ENCODE measurements at regions not wholly inside any gene's neighbourhood (a gene's known extent, or its start where the extent isn't known, plus 50 kb on each side); places are given as distances from the start of the nearest gene placed in this dataset.

DNA sequence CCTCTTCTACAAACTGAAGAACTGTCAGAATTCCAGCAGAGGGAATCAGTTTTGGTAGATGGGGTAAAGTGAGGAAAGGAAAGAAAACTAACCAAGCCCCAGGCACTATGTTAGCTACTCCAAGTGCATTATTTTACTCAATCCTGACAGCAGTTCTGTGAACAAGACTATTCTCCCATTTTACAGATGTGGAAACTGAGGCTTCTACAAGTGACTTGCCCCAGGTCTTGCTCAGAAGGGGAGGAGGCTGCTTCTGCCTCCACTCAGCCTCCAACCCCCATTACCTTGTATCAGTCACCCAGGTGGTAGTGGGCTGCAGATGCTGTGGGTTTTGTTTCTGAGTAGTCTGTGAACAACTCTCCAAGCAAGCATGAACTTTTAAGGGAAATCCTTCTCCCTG lies 315.2 kb upstream of the MAF start:
- DNase-seq: no peak

DNA sequence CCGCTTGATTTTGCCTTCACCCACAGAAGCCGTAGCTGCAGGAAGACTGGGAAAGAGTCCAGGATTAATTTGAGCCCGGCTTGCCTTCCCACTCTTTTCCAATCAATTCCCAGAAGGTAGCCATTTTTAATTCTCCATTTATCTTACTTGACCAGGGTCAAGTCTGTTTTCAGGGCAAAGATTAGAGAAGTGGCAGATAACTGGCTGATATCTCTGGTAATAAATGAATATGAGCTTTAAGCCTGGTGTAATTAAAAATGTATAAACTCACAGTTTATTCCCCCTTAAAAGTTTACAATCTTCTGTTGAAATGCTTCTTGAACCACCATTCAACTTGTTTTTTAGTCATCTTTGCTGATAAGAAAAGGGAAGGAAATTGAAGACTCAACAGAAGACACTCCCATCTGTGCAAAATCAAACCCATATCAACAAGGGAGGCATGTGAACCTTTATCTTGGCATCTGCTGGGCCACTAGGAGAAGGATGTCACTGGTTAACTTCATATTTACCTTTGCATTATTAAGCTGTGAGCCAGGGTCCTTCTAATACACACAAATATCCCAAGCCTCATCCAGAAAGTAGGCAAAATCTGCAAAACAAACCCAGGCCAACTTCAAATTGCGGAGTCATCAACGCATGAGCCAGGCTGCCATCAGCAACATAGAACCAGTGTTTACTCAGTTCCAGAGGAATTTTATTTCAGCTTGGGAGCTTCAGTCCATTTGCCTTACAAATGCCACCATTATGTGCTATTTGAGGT lies 314.6 kb upstream of the MAF start:
- DNase-seq: no peak

DNA sequence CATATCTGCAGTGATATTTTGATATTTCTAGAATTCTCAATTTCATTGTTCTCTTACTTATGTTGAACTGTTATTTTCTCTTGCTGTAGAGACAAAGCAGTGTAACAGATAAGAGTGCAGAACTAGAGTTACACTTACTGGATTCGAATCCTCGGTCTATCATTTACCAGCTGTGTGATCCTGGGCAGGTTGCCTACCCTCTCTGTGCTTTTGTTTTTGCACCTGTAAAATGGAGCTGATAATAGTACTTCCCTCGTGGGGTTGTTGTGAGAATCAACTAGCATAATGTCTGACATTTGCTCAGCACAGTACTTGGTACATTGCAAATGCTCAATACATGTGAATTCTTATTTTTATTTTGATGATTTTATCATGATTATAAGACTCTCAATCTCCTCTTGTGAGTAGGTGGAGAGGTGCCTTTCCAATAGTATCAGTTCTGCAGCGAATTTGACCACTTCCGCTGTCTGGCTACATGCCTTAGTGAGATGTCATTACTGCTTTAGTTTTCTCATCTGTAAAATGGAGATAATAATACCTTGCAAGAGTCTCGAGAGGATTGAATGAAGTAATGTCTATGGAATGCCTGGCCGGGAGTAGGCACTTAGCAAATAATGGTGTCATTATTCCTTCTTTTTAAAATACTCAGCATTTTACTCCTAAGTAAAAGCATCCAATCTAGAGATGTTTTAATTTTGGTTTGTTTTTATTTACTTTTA lies 312.2 kb upstream of the MAF start:
- no peak for DNase-seq

DNA sequence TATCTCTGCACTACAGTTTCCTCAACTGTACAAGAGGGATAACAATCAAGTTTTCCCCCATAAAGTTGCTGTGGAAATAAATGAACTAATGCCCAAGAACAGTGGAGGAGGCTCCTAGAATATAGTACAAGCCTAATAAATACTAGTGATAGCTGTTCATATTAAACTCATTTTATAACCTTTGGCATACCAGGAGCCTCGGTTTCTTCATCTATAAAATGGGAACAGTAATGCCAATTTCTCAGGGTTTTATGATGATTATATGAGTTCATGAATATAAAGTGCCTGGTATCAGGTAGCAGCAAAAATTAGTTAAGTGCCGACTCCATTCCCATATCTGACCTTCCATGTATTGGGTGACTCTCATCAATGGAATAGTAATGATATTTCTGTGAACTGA lies 311.1 kb upstream of the MAF start:
- DNase-seq: no peak

DNA sequence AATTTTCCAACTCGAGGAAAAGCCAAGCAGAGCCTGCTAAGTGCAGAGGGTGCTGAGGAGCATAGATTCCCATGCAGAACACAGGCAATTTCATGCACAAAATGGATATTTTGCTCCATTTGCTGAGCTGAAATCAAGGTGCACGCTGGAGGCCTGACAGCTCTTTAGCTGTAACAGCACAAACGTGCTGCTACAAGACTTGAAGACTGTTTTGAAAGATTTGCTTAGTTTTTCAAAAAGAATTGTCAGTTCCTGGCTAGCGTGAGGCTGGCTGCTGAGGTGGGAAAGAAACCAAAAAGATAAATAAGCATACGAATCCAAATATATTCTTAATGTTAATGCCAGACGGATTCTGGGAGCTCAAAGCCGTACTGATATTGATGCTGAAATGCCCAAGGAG lies 309.0 kb upstream of the MAF start:
- DNase-seq: no peak

DNA sequence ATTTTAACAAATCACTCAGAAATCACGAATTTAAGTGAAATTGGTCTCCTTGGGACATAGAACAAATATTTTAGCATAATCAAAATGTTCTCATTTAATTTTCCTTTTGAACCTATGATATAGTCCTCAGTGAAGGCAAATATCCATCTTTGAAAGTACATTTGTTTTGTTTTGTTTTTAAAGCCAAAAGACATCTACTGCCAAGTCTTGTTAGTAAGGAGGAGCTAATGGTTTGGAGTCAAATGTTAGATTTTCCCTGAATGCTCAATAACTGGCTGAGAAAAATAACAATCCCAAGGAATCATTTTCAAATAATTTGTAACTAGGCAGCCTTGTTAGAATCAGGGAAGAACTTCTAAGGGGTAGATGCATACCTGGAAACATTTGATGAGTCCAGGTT lies 302.9 kb upstream of the MAF start:
- DNase-seq: no peak

DNA sequence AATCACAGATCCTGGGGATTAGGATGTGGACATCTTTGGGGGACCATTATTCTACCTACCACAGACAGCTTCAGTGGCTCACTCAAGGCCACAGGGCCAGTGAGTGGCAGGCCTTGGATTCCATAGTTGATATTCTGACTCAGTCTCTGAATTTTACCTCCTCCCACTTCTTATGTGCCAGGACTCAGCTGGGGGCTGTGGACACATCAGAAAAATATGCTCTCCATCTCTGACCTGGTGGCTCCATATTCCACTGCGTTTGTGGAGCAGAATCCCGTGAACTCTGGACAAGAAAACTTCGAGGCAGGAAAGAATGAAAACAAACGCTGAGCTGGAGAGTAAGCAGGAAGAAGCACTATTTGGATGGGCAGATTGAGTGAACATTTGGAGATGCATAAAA lies 301.8 kb upstream of the MAF start:
- DNase-seq: no peak

DNA sequence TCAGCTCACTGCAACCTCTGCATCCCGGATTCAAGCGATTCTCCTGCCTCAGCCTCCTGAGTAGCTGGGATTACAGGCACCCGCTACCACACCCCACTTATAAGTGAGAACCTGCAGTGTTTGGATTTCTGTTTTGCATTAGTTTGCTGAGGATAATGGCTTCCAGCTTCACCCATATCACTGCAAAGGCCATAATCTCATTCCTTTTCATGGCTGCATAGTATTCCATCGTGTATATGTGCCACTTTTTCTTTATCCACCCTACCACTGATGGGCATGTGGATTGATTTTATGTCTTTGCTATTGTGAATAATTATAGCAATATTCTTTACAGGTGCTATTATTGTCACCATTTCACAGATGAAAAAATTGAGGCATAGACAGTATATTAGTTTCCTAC lies 301.0 kb upstream of the MAF start:
- DNase-seq: no peak

DNA sequence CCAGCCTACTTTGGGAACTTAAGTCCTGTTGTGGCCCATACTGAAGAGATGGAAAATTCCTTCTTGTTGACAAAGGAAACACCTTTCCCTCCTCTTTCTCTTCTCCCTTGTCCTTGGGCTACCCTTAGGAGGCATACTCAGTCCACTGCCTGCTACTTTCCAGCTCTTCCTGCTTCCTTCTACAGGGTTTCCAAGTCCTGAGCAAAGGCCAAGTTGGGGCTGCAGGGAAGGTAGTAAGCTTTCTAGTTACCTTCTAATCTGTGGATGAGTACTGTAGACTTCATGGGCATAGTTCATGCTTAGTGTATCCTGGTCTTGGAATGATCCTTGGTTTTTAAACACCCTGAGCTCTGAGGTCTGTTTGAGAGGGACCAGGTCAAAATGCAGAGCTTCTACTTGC lies 299.2 kb upstream of the MAF start:
- DNase-seq: no peak

DNA sequence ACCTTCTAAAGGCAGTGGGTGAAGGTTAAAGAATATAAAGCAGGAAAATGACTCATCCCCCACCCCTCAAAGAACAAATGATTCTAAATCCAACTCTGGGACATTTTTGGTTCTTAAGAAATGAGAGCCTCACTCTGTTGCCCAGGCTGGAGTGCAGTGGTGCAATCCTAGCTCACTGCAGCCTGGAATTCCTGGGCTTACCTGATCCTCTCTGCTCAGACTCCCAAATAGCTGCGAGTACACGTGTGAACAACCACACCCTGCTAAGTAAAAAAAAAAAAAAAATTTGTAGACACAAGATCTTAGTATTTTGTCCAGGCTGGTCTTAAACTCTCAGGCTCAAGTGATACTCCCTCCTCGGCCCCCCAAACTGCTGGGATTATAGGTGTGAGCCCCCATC lies 298.8 kb upstream of the MAF start:
- DNase-seq: no peak

DNA sequence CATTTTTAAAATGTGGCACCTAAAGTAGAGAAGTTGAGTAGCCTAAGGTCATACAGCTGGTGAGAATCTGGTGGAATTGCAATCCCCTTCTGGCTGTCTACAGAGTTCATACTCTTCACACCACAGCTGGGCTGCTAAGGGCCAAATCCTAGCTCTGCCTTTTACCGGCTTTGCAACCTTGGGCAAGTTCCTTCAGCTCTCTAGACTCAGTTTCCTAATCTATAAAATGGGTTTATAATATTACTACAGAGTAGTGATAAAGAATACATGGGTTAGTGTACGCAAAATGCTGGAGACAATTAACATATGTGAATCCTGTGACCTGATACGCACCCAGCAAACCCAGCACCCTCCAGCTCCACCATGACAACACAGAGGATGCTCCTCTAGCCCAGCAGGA lies 298.2 kb upstream of the MAF start:
- no peak for DNase-seq

DNA sequence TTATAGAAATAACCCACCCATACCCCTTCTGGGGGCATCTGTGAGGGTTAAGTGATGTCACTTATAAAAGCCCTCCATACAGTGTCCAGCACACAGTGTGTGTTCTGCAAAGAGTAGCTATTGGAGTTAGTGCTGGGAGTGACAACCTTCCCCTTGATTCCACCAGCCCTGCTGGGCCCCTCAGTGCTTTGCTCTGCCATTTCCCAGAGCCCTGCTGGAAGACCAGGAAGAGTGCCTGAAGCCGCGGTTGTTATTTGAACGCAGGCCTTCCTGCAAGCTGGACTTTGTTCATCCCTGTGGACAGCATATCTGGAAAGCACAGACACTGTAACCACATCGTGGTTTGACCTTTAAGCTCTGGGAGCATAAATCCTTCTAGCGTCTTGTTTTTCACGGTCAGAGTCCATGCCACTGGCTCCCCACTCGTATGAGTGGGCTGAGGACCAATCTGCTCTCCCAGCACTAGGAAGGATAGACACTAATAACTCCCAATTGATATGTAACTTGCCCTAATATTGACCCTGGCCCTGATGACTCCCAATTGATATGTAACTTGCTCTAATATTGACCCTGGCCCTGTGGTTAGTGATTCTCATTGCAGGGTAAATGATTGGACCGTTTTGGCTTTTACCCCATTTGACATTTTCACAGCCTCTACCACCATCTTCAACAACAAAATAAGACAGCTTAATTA lies 297.1 kb upstream of the MAF start:
- DNase-seq: no peak

DNA sequence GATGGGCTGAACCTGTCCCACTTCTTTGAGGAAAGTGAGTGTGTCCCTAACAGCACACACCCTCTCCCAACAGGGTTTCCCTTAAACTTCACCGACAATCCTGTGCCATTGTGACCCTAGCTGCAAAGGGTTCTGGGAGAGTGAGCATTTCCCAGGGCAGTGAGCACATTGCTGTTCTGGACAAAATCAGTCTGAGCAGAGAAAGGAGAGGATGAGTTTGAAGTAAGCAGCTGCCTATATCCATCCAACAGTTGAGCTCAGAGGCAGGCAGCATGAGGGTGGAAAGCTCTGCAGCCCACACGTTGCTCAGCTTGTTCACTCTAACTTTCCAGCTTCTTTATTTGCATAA lies 296.5 kb upstream of the MAF start:
- DNase-seq: no peak

DNA sequence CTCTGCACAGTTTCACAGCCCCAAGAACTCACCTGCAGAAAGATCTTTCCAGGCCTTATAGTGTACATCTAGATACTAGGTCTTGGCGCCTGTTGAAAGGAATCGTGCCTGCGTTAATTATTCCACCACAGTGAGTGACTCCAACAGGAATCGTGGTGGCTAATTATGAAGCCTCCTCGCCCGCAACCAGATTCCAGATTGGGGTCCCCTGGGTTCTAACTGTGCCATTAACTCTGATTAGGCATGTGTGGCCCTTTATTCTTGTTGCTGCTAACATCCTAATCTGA lies 295.3 kb upstream of the MAF start:
- no peak for DNase-seq

DNA sequence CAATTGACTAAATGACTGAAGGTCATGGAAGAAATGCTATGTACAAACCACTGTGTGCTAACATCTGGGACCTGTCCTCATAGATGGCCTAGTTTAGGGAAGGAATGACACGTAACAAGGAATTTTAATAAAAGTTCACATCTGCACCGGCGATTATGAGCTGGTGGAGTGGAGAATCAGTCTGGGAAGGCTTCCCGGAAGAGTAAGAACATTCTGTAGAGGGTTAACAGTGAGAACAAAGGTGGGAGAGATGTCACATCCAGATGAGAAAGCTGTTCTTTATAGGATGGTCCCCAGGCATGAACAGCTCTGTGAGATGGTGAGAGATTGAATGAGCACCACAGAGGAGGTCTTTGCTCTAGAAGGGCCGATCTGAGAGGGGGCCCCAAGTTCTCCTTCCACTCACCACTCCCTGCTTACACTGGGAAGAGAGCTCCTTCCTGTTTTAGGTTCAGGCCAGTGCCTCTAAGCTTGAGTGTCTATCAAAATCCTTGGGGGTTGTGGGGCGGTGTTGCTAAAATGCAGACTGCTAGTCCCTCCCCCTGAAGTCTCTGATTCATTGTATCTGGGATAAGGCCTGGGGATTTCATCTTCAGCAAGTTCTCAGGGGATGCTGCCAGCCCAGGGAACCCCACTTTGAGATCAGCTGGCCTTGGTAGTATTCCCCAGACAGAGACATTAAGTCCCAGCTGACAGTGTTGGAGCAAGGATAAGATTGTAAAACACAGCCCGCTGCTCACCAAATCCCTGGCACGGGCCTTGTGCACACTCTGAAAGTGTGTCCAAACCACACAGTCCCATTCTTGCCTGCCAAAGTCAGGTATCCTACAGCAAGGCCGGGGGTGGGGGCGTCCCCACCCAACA lies 294.7 kb upstream of the MAF start:
- DNase-seq: no peak

DNA sequence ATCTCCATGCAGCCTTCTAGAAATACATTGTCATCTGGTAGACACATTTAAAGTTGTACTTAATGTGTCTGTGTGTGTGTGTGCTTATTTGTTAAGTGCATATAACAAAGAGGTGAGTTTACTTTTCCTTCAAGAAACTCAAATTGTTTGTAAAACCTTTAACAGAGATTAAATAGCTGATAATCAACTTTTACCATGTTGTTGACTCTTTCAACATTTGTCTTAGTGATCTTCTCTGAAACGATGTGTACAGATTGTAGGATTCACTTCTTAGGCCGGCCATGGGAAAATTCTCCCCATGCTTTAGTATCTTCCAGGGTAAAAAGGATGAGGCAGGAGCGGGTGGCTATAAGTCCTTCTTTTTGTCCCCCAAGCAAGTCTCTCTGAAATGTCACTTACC lies 292.9 kb upstream of the MAF start:
- no peak for DNase-seq

DNA sequence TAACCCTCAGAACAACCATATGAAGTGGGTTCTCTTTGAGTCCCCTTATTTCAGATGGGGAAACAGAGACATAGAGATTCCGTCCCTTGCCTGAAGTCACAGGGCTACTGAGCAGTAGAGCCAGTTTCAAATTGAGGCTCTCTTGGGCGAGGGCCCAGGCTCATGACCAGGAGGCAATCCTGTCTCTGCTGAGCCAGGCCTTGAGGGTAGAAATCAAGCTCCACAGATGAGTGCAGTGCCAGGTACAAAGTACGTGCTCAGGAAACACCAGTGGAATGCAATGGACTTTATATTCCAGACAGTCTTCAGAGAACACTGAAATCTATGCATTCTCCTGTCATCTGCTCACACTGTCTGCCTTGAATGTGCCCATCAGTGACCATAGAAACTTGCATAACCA lies 291.7 kb upstream of the MAF start:
- DNase-seq: no peak

DNA sequence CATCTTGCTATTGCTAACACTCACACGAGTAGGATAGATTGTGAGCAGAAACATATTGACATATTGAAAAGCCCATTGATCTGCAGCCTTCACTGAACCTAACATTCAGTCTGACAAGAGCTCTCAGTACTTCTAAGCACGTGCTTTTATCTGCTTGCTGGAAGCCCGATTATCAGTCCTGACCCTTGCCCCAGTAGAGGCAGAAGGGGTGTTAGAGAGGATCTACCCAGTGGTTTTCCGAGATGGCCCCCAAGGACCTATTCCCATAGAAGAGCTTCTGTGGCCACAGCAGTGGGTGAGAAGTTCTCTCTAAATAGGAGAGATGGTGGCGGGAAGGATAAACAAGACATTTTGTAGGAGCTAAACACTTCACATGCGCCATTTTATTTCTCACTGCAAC lies 290.9 kb upstream of the MAF start:
- no peak for DNase-seq

DNA sequence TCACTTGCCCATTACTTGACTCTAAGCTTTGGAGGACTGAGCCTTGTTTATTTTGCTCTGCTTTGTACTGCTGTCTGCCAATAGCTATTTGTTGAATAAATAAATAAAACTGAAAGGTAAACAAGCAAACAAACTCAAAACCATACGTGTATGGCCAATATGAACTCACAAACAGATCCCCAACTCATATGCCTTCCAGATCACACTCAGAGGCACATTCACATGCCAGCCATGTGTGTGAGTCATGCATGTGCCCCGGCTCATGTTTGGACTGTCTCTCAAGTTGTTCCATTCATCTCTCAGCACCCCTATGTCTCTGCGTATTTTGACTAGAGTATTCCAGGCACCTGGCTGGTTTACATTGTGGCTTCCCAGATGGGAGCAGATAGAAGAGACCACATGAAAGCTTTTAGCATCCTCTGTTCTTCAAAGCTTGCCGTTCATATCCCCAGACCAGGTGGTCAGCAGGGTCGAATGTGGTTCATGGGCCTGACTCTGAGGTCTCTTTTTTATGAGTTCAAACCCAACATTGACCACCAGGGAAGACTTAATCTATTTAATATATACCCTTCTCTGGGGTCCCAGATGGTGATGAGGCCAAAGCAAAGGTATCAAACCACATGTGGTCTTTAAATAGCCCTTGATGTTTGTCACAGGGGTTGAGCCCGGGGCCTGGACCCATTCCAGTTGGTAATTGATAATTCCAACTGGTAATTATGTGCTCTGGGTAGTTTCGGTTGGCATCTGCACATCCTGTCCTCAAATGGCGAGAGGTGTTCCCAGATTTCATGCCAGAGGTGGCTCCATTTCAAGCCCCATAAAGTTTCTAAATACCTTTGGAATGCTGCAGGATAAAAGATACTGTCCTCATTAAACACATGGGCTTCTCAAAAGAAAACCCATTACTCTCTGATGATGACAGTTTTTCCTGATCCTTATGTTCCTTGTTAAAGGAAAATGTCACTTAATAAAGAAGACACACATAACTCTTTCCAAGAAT lies 287.3 kb upstream of the MAF start:
- DNase-seq: no peak

DNA sequence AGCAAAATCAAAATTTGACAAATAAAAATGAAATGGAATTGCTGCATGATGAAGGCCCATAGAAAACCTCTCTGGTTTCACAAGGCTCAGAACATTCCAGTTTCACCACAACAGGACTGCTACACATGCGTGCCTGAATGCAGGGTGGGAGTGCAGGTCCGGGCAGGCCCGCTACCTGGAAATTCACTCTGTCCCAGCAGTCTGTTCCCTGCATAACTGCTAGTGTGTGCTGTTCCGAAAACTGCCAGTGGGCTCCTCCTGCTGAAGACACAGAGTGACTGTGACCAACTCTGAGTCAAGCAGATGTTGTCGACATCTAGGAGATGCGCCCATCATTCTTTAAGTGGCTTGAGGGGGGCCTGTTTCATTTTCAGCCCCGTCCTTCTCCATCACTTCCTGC lies 284.8 kb upstream of the MAF start:
- DNase-seq: no peak

DNA sequence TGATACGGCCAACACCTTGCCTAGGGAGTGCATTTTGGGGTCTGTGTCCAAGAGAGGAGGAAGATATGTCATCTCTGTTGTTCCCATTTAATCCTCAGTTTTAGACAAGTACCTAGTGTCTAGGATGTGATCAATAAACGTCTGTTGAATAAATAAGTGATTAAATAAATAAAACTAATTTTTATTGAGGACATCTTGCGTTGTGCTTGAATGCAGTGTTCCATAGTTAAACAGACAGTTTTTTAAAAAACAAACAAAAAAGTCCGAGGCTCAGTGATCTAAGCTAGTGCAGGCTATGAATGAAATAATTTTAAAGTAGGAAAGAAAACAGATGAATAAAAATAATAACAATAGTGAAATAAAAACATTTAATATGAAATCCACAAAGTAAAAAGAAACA lies 283.0 kb upstream of the MAF start:
- DNase-seq: no peak

DNA sequence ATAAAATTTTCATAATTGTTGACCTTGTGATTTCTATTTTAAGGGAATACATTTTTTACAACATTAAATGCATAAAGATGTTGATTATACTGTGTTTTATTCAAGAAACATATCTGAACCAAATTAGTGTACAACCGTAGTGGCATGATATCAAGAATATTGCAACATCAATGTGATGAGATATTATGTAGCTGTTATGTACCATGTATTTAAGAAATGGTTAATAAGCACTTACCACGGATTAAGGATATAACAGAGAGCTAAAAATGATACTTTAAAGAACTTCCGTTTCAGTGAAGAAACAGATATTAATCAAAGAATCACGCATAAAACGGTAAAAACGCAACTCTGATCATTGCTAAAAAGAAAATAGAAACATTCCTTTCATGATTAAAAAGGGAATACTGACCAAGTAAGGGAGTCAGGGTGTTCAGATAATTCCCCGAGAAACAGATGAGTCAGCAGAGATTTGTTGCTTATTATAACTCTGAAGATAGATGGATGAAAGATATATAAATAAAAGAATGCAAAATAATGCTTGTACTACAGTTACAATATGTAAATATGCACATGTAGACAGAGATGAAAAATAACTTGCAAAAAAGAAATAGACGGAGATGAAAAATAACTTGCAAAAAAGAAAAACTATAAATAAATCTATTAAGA lies 281.9 kb upstream of the MAF start:
- no peak for DNase-seq

Data from effector CD4-positive, alpha-beta T cell (primary cell).